ENCODE measurements at regions not wholly inside any gene's neighbourhood (a gene's known extent, or its start where the extent isn't known, plus 50 kb on each side); places are given as distances from the start of the nearest gene placed in this dataset.

GRCh38 chr13:76754414-76754813 lies 131.8 kb downstream of the KCTD12 start:
- no peak overlapping the region for H3K4me3 ChIP-seq (ENCODE audit: low read length)
- no peak for TF ChIP-seq CTCF (conservative IDR thresholded peaks at IDR 0.05; ENCODE audit: low read depth, low read length)
- no peak for DNase-seq (ENCODE audit: low read depth)

GRCh38 chr13:76751278-76751677 lies 134.9 kb downstream of the KCTD12 start:
- no peak for DNase-seq (ENCODE audit: low read depth)
- no peak for TF ChIP-seq CTCF (conservative IDR thresholded peaks at IDR 0.05; ENCODE audit: low read depth, low read length)
- no peak overlapping the region for H3K4me3 ChIP-seq (ENCODE audit: low read length)

- TF ChIP-seq CTCF (conservative IDR thresholded peaks at IDR 0.05; ENCODE audit: low read depth, low read length) = no peak
- no peak overlapping the region for H3K4me3 ChIP-seq (ENCODE audit: low read length)
- no peak for DNase-seq (ENCODE audit: low read depth)
Observed at GRCh38 chr13:76750126-76750525, 136.1 kb downstream of the KCTD12 start.

- no peak for DNase-seq (ENCODE audit: low read depth)
- no peak overlapping the region for H3K4me3 ChIP-seq (ENCODE audit: low read length)
Observed at GRCh38 chr13:76745261-76746200, 140.7 kb downstream of the KCTD12 start.

GRCh38 chr13:76741624-76742023 lies 144.6 kb downstream of the KCTD12 start:
- DNase-seq (ENCODE audit: low read depth) = no peak
- H3K4me3 ChIP-seq (ENCODE audit: low read length) = no peak overlapping the region
- TF ChIP-seq CTCF (conservative IDR thresholded peaks at IDR 0.05; ENCODE audit: low read depth, low read length) = no peak

More at GRCh38 chr13:76745261-76746200, 140.7 kb downstream of the KCTD12 start:
- no peak for TF ChIP-seq CTCF (conservative IDR thresholded peaks at IDR 0.05; ENCODE audit: low read depth, low read length)

GRCh38 chr13:76741046-76741445 lies 145.2 kb downstream of the KCTD12 start:
- no peak overlapping the region for H3K4me3 ChIP-seq (ENCODE audit: low read length)
- no peak for TF ChIP-seq CTCF (conservative IDR thresholded peaks at IDR 0.05; ENCODE audit: low read depth, low read length)
- DNase-seq (ENCODE audit: low read depth) = no peak

- DNase-seq (ENCODE audit: low read depth) = no peak
- no peak for TF ChIP-seq CTCF (conservative IDR thresholded peaks at IDR 0.05; ENCODE audit: low read depth, low read length)
Observed at GRCh38 chr13:76738616-76739015, 147.6 kb downstream of the KCTD12 start.

More at GRCh38 chr13:76738616-76739015, 147.6 kb downstream of the KCTD12 start:
- no peak overlapping the region for H3K4me3 ChIP-seq (ENCODE audit: low read length)
